ENCODE measurements at regions not wholly inside any gene's neighbourhood (a gene's known extent, or its start where the extent isn't known, plus 50 kb on each side); places are given as distances from the start of the nearest gene placed in this dataset.

GRCh38 chr5:58403822-58404433 lies 56.0 kb downstream of the PLK2 start:
- no peak for DNase-seq (ENCODE audit: low read depth)

GRCh38 chr5:58401701-58402100 lies 58.2 kb downstream of the PLK2 start:
- DNase-seq (ENCODE audit: low read depth), result no peak

- DNase-seq (ENCODE audit: low read depth), result no peak
Observed at GRCh38 chr5:58400737-58401136, 59.1 kb downstream of the PLK2 start.

- no peak for DNase-seq (ENCODE audit: low read depth)
Observed at GRCh38 chr5:58399951-58400350, 59.9 kb downstream of the PLK2 start.

GRCh38 chr5:58394339-58394738 lies 65.5 kb downstream of the PLK2 start:
- no peak for DNase-seq (ENCODE audit: low read depth)

DNA sequence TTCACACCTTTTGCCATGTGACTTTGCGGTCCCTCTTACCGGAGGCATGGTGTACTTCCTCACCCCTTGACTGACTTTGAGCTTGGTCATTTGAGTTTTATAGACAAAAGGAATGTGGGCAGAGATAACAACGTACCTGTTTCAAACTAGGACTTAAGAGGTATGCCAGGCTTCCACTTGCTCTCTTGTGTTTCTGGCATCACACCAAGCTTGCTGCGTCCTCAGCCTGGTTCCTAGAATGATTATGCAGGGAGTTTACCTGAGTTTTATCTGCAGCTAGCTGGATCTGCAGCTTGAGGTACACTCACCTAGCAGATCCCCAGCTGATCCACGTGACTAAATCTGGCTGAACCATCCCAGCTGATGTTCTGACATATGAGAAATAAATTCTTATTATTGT lies 66.2 kb downstream of the PLK2 start:
- DNase-seq (ENCODE audit: low read depth), result no peak

GRCh38 chr5:58392496-58392895 lies 67.4 kb downstream of the PLK2 start:
- DNase-seq (ENCODE audit: low read depth), result no peak

- DNase-seq (ENCODE audit: low read depth), result no peak
Observed at GRCh38 chr5:58383448-58383847, 76.4 kb downstream of the PLK2 start.

DNA sequence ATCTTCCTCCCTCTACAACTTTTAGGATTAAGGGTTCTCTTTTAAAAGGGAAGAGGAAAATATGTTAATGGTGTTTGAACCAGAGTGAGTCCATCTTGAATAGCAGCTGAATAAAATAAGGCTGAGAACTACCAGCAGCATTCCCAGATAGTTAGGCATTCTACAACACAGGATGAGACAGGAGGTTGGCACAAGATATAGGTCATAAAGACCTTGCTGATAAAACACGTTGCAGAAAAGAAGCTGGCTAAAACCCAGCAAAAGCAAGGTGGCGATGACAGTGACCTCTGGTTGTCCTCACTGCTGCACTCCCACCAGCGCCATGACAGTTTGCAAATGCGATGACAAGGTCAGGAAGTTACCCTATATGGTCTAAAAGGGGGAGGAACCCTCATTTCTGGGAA lies 77.8 kb downstream of the PLK2 start:
- no peak for DNase-seq (ENCODE audit: low read depth)

GRCh38 chr5:58381566-58381965 lies 78.3 kb downstream of the PLK2 start:
- DNase-seq (ENCODE audit: low read depth), result no peak

DNA sequence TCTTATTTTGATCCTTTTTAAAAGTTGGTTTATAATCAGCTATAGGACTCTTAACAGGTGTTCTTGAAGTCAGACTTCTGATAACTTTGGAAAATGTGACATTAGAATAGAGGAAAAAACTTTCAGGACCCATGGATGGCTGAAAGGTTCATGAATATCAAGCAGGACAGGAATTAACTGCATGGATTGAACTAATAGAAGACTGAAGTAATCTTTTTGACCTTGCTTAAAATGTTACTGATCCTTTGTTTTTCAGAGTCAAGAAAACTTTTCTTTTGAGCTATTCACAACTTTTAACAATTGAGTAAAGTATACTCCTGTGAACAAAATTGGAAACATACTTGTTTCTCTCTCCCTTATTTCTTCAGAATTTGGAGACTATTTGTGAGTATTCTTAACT lies 79.2 kb downstream of the PLK2 start:
- DNase-seq (ENCODE audit: low read depth), result no peak

DNA sequence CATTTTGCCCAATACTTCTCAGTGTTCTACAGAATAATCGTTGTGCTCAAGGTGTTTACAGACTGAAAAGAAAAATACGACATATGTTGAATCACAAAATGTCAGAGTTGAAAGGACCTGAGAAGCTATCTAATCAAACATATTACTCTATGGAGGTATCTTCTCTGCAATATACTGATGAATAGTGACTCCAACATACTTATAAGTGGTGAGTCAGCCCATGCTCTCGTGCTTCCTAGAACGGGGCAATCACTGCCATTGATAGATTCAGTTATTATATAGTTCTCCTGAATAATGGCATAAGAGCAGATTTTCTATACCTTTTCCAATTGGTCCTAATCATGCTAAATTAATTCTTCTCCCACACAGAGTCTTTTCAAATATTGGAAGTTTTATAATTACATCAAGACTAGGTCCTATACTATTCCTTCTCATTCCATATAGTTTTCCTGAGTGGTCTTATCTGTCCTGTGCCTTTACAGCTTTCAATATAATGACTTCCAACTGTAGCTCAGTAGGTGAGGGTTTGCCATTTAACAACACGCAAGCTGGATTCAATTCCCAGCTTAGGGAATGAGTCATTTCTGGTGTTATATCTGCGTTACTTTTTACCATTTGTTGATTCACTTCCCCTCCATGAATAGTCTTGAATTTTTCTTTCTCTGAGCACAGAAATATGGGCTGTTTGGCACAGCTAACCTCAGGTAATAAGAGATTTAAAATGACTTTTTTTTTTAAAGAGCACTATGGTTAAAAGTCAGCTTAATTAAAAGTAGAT lies 81.1 kb downstream of the PLK2 start:
- peak; percentile 12 for DNase-seq (ENCODE audit: low read depth)

DNA sequence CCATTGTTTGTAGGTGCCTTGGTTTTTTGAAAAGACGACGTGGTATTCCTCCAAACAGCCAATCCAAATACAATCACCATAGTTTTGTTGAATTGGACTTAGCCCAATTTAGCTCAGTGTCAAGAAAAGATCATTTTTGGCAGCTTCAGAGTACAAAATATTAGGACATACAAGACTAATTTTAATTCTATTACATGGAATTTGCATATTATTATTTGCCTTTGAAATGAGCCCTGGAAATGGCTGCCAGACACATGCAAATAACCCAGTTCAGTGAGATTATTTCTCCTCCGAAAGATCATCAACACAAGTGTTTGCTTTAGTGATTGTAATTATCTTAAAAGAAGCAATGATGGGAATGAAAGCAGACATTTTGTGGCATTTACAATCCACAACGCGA lies 89.3 kb downstream of the PLK2 start:
- DNase-seq (ENCODE audit: low read depth), result no peak

GRCh38 chr5:58369513-58370190 lies 90.2 kb downstream of the PLK2 start:
- no peak for DNase-seq (ENCODE audit: low read depth)

DNA sequence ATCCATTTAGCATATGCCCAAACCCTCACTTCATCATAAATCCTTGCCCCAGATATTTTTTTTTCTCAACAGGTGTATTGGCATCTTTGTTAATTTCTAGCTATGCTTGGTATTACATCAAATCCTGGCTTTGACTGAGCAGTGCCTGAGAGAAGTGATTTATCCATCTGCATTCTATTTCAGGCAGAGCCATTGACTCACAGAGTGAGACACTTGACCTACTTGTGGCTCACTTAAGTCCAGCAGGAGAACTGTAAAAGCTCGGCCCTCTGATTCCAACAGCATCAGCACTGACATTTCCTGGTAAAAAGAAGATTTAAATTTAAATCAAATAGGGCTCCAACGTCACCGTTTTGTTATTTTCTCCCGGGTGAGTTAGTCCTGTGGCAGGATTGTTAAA lies 93.4 kb downstream of the PLK2 start:
- DNase-seq (ENCODE audit: low read depth), result peak; percentile 30

- DNase-seq (ENCODE audit: low read depth), result no peak
Observed at GRCh38 chr5:58365791-58366190, 94.1 kb downstream of the PLK2 start.

- DNase-seq (ENCODE audit: low read depth), result no peak
Observed at GRCh38 chr5:58363461-58364249, 96.2 kb downstream of the PLK2 start.

GRCh38 chr5:58362135-58362534 lies 97.8 kb downstream of the PLK2 start:
- DNase-seq (ENCODE audit: low read depth), result no peak

DNA sequence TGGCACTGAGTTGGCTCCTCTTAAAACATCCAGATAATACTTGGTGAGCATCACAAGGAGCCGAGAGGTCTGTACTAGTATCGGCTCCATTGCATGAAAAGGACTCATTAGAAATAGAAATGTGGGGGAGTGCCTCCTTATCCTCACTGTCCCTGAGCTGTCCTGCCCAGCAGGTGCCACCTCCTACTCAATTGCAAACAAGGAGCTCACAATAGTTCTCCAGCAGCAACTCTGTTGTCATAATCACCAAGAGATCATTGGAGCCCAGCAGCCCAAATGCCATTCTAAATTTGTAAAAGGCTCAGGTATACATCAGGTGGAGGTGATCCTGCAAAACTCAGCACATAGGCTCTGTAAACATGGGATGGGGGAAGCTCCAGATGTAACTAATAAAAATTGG lies 99.1 kb downstream of the PLK2 start:
- no peak for DNase-seq (ENCODE audit: low read depth)

GRCh38 chr5:58359981-58360380 lies 99.9 kb downstream of the PLK2 start:
- no peak for DNase-seq (ENCODE audit: low read depth)

GRCh38 chr5:58358501-58359178 lies 101.2 kb downstream of the PLK2 start:
- no peak for DNase-seq (ENCODE audit: low read depth)
